ENCODE measurements at regions not wholly inside any gene's neighbourhood (a gene's known extent, or its start where the extent isn't known, plus 50 kb on each side); places are given as distances from the start of the nearest gene placed in this dataset.

DNA sequence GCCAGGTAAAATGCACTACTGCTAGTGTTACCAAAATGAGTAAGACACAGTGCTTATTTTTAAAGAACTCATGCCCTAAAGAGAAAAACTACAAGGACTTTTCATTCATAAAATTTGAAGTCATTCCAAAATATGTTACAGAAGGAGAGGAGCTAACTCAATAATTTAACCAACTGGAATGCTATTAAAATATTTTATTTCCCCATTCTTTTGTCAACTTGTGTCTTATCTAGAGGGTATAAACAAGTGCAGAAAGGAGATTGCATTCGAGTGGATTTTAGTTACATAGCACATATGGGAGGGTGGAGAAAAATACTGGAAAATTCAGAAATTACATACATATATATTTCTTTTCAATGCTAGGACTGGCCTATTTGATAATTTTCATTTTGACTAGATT is 131.0 kb upstream of the IRS2 start:
- no peaks in the 10 kb centered on the region for H3K4me1 ChIP-seq
- H3K9me3 ChIP-seq, result no peaks in the 10 kb centered on the region
- H3K27me3 ChIP-seq, result no peaks in the 10 kb centered on the region
- intact Hi-C loops (cut with DNase I; ENCODE audit: low total_unique reads), result no loop called here
- WGBS, 5 donors, result 14 to 39% (median 18%) methylated on average over 1 of the region's 1 CpG
- H3K36me3 ChIP-seq, result no peaks in the 10 kb centered on the region
- TF ChIP-seq, protein P1, sequence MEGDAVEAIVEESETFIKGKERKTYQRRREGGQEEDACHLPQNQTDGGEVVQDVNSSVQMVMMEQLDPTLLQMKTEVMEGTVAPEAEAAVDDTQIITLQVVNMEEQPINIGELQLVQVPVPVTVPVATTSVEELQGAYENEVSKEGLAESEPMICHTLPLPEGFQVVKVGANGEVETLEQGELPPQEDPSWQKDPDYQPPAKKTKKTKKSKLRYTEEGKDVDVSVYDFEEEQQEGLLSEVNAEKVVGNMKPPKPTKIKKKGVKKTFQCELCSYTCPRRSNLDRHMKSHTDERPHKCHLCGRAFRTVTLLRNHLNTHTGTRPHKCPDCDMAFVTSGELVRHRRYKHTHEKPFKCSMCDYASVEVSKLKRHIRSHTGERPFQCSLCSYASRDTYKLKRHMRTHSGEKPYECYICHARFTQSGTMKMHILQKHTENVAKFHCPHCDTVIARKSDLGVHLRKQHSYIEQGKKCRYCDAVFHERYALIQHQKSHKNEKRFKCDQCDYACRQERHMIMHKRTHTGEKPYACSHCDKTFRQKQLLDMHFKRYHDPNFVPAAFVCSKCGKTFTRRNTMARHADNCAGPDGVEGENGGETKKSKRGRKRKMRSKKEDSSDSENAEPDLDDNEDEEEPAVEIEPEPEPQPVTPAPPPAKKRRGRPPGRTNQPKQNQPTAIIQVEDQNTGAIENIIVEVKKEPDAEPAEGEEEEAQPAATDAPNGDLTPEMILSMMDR (IDR thresholded peaks at IDR 0.05), result no peak
- no peak for TF ChIP-seq EP300 (IDR thresholded peaks at IDR 0.05)
- no peak for TF ChIP-seq POLR2AphosphoS5 (IDR thresholded peaks at IDR 0.05)
- TF ChIP-seq POLR2A (IDR thresholded peaks at IDR 0.05), result no peak
- no peak overlapping the region for H3K27ac ChIP-seq
- no peak for DNase-seq
- no peak overlapping the region for H3K4me3 ChIP-seq

DNA sequence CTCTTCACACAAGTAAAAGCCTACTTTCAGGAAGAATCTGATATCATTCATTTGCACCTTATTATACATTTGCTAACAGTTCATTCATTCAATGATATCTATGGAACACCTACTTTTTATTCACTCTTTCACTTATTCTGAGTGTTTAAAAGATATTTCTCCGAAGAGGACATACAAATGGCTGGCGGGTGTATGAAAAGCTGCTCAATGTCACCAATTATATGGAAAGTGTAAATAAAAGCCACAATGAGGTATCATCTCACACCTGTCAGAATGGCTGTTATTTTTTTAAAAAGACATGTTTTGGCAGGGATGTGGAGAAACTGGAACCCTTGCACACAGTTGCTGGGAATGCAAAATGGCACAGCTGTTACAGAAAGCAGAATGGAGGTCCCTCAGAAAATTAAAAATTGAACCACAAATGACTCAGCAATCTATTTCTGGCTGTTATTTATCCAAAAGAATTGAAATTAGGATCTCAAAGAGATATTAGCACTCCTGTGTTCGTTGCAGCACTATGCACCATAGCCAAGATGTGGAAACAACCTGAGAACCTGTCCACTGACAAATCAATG is 127.6 kb upstream of the IRS2 start:
- 53 to 72% (median 68%) methylated on average over 3 of the region's 3 CpGs for WGBS, 5 donors
- Histone ChIP-seq H3K4me3 (no peak overlapping the region), H3K27ac (no peak overlapping the region), H3K9me3 (peaks cover 0 to 6% (median 0%) of the 10 kb centered on the region in 4 donors), H3K36me3 (no peaks in the 10 kb centered on the region), H3K27me3 (no peaks in the 10 kb centered on the region), H3K4me1 (no peaks in the 10 kb centered on the region)
- TF ChIP-seq POLR2AphosphoS5 (IDR thresholded peaks at IDR 0.05), result no peak
- no peak for TF ChIP-seq EP300 (IDR thresholded peaks at IDR 0.05)
- no peak for TF ChIP-seq POLR2A (IDR thresholded peaks at IDR 0.05)
- TF ChIP-seq, protein P1 (IDR thresholded peaks at IDR 0.05), result no peak
- DNase-seq, result no peak
- intact Hi-C loops (cut with DNase I; ENCODE audit: low total_unique reads), result no loop called here

DNA sequence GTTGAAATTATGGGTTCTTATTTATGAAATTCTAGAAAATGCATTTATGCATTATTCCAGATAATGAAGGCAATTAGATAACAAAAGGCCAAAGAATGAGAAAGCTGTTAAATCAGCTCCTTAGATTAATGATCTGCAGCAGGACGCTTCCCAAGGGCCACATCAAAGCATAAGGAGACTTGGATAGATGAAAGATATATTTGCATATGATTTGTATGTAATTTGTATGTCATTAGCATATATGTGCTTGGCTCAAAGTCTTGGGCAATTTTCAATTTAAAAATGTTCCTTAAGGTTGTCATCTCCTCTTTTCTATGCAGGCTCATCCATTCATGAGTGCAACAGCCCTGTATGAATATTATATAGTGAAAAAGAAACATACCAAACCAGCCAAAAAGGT is 126.8 kb upstream of the IRS2 start:
- no peak overlapping the region for H3K4me3 ChIP-seq
- H3K27me3 ChIP-seq, result no peaks in the 10 kb centered on the region
- peaks cover 0 to 14% (median 4%) of the 10 kb centered on the region in 4 donors for H3K9me3 ChIP-seq
- WGBS, 5 donors, result 68 to 81% (median 71%) methylated on average over 1 of the region's 1 CpG
- no peaks in the 10 kb centered on the region for H3K4me1 ChIP-seq
- TF ChIP-seq, protein P1 (IDR thresholded peaks at IDR 0.05), result no peak
- no peak for TF ChIP-seq POLR2AphosphoS5 (IDR thresholded peaks at IDR 0.05)
- no peak for TF ChIP-seq POLR2A (IDR thresholded peaks at IDR 0.05)
- no peak for TF ChIP-seq EP300 (IDR thresholded peaks at IDR 0.05)
- no peak overlapping the region for H3K27ac ChIP-seq
- intact Hi-C loops (cut with DNase I; ENCODE audit: low total_unique reads), result no loop called here
- H3K36me3 ChIP-seq, result no peaks in the 10 kb centered on the region
- DNase-seq, result no peak

DNA sequence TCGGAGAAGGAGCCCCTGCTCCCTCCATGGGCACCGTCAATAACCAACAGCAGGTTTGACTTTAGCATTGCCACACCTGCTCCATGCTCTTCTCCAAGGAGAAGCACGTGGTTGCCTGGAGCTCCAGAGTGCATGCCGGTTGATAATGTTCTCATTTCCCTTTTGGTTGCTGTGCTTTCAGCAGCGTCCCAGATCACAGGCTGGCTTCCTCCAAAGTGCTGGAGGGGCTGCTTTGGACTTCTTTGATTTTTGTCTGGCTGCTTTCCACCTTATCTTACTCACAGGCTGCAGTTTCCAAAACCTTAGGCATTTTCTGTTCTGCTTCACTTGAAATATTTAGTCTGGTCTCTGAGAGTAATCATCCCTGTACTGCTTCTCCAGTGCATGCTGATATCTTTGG is 123.8 kb upstream of the IRS2 start:
- TF ChIP-seq, protein P1 (IDR thresholded peaks at IDR 0.05), result no peak
- TF ChIP-seq EP300 (IDR thresholded peaks at IDR 0.05), result no peak
- TF ChIP-seq POLR2A (IDR thresholded peaks at IDR 0.05), result no peak
- no peak for TF ChIP-seq POLR2AphosphoS5 (IDR thresholded peaks at IDR 0.05)
- Histone ChIP-seq H3K27ac (no peak overlapping the region), H3K36me3 (no peaks in the 10 kb centered on the region), H3K9me3 (peaks cover 0 to 14% (median 4%) of the 10 kb centered on the region in 4 donors), H3K4me1 (no peaks in the 10 kb centered on the region), H3K27me3 (no peaks in the 10 kb centered on the region), H3K4me3 (no peak overlapping the region)
- 59 to 73% (median 66%) methylated on average over 5 of the region's 5 CpGs for WGBS, 5 donors
- intact Hi-C loops (cut with DNase I; ENCODE audit: low total_unique reads), result no loop called here
- DNase-seq, result peak in 1 of 2 donors; percentile 18
